Coronary artery (tissue), 2 donors: ENCODE measurements at regions not wholly inside any gene's neighbourhood (a gene's known extent, or its start where the extent isn't known, plus 50 kb on each side); places are given as distances from the start of the nearest gene placed in this dataset.

Experiments
- DNase-seq: peaks from one replicate; pipeline ENCODE4 v3.0.0-alpha.2; 2017; ENCODE audit warnings: low spot score
- H3K27ac ChIP-seq, 2 donors: fragments of 200-600 bp; sonication (generic); one replicate each; pipeline ENCODE4 v1.5.1; 2016 to 2019
- H3K4me3 ChIP-seq: fragments of 200-600 bp; sonication (generic); 2 replicates; pipeline ENCODE4 v1.5.1; 2016; ENCODE audit warnings: mild to moderate bottlenecking, moderate library complexity
- CTCF ChIP-seq: fragments of 200-600 bp; sonication (generic); IDR thresholded peaks from one replicate; pipeline ENCODE4 v1.5.1; 2019; ENCODE audit warnings: antibody characterized with exemption

GRCh38 chr10:10293481-10293951, 724.2 kb upstream of the CELF2 start:
- Histone ChIP-seq H3K27ac (no peak overlapping the region), H3K4me3 (peak overlapping the region; percentile 25)
- no peak for DNase-seq
- no peak for TF ChIP-seq CTCF

DNA sequence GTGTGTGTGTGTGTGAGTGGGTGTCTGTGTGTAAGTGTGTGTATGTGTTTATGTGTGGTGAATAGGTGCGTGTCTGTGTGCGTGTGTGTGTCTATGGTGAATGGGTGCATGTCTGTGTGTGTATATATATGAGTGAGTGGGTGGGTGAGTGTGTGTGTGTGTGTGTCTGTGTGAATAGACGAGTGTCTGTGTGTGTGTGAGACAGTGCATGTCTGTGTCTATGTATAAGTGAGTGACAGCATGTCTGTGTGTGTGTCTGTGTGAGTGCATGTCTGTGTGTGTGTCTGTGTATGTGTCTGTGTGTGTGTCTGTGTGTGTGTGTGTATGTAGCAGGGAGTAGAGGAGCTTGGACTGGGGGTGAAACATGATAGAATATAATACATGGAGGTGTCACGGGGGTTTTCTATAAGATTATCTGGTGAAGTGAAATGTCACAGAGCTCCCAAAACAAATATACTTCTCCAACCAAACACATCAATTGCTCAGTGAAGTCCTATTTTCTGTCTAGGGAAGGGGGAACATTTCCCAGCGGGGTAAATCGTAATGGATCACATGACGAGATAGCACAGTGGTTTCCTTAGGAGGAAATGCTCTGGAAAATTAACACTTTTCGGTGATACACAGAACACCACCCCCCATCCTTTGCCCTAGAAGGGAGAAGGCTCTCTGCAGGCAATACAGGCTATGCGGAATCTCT, 723.3 kb upstream of the CELF2 start:
- Histone ChIP-seq H3K4me3 (no peak overlapping the region), H3K27ac (no peak overlapping the region)
- DNase-seq = no peak

DNA sequence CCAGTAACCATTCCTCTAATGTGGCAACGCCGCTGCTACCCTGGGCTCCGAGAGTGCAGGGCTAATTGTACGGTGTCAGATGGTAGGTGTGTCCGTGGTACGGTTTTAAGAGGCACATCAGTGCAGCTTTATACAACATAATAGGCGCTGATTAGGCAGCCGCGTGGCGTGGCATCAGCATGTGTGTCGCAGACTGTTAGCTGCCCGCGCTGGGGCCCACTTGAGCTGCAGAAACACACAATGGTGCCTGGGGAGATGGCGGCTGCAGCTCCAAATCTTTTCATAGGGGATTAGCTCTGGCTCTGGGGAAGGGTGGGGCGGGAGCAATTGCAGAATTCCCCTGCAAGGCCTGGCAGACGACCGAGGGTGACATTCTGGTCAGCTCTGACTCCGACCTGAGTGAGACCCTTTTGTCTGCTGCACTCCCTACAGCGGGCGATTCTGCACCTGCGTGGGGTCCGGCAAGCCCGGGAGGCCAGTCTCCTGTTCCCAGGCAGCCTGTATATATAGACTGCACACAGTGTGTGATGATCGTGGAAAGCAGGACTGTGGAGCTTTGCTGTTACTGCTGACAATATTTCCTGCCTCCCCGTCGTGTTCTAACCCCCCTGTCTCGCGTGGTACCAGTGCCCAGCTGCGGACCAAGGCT, 722.7 kb upstream of the CELF2 start:
- no peak overlapping the region for H3K4me3 ChIP-seq
- no peak overlapping the region for H3K27ac ChIP-seq
- no peak for TF ChIP-seq CTCF
- DNase-seq = no peak

More for the DNA sequence above, 723.3 kb upstream of the CELF2 start:
- TF ChIP-seq CTCF = no peak

DNA sequence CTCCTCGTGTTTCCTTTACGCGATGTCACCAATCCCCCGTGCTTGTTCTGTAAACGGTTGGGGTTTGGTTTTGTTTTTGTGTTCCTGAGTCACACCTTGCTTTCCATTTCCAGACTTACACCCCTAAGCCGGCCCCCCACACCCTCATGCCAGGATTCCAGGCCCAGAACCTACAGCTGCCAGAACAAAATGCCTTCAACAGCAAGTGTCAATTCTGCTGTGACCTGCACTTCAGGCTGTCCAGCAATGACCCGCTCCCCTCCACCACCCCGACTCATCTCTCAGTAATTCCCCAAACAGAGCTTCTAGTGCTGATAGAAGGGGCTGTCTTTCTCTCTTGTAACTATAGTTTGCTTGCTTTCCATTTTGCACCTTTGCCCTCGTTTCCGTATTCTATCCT, 722.1 kb upstream of the CELF2 start:
- no peak for DNase-seq

GRCh38 chr10:10302689-10303088, 715.0 kb upstream of the CELF2 start:
- Histone ChIP-seq H3K27ac (no peak overlapping the region), H3K4me3 (no peak overlapping the region)
- DNase-seq = no peak
- no peak for TF ChIP-seq CTCF

More for the DNA sequence above, 722.1 kb upstream of the CELF2 start:
- Histone ChIP-seq H3K4me3 (no peak overlapping the region), H3K27ac (no peak overlapping the region)
- TF ChIP-seq CTCF = no peak

GRCh38 chr10:10307036-10307435, 710.6 kb upstream of the CELF2 start:
- DNase-seq = no peak
- no peak overlapping the region for H3K27ac ChIP-seq
- TF ChIP-seq CTCF = no peak
- H3K4me3 ChIP-seq = no peak overlapping the region

DNA sequence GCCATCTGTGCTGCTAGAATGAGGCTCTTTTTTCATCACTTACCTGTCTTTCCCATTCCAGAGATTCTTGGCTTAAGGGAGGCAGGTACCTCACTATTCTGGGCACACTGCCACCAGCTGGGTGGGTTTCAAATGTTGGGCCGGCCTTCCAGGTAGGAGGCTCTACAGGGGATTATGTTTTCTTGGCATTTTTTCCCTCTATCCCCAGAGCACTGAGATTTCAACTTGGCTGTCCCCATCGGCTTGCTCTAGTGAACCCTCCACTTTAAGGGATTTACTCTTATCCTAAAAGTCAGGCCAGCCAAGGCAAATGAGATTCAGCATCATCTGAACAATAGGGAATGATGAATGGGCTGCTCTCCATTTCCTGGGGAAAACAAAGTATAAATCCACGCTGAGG, 710.1 kb upstream of the CELF2 start:
- Histone ChIP-seq H3K4me3 (no peak overlapping the region), H3K27ac (no peak overlapping the region)
- TF ChIP-seq CTCF = no peak
- DNase-seq = no peak
